Suppressor macrophage (primary cell): ENCODE measurements at regions not wholly inside any gene's neighbourhood (a gene's known extent, or its start where the extent isn't known, plus 50 kb on each side); places are given as distances from the start of the nearest gene placed in this dataset.
"Not testable (repeated sequence)": the region's sequence is repeated elsewhere in the genome, so short reads cannot be mapped to it uniquely, and the experiment has no call there.

Experiments
- DNase-seq, 4 experiments: peaks; one replicate each; pipeline ENCODE4 v3.0.0-alpha.2; 2020 to 2022

DNA sequence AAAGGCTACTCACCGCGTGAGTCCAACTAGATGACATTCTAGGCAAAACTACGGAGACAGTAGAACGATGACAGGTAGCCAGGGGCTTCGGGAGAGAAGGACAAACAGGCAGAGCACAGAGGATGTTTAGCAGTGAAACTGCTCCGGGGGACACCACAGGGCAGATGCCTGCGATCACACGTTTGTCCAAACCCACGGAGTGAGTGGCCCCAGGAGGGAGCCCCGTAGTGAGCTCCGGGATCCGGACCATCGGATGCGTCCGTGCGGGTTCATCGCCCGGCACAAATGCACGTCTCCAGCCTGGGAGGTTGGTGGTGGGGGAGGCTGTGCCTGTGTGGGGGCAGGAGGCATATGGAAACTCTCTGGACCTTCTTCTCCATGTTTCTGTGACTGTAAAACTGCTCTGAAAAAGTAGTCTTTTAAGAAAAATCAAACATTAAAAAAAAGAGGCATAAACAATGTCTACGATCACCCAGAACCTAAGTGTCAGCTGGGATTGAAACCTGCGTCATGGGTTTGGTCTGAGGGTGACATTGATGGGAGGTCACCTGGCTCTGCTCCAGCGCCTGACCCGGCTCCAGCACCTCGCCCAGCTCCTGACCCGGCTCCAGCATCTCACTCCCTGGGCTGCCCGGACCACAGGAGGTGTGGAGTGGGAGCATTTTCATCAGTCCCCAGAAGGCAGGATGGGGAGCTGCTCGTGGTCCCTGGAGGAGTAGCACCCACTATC lies 83.0 kb upstream of the CTDP1 start:
- DNase-seq = no peak

DNA sequence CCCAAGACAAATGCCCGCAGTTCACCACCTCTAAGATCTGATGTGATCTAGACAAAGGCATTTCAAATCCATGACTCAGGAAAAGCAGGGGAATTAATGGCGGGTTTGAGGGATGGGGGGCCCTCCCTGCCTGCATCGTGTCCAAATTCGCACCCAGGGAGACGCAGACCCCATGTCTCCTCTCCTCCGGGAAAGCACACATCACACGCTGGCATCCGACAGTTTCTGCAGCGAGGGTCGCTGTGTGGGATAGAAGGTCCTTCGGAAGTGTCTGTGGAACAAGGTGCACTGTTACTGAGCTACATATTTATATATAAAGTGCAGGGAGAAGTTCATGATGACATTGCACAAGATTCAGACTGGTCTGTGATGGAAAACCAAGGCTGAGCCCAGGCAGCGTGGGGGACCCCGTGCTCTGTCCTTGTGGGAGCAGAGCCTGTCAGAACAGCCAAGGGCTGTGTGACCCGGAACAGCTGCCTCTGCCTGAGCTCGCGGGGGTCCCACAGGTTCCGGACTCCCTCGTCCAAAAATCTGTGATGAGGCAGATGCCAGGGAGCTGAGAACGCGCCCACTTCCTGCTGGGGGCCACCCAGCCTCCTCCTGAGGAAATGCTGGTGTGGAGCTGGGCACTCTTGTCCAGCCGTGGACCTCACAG lies 82.3 kb upstream of the CTDP1 start:
- no peak for DNase-seq

DNA sequence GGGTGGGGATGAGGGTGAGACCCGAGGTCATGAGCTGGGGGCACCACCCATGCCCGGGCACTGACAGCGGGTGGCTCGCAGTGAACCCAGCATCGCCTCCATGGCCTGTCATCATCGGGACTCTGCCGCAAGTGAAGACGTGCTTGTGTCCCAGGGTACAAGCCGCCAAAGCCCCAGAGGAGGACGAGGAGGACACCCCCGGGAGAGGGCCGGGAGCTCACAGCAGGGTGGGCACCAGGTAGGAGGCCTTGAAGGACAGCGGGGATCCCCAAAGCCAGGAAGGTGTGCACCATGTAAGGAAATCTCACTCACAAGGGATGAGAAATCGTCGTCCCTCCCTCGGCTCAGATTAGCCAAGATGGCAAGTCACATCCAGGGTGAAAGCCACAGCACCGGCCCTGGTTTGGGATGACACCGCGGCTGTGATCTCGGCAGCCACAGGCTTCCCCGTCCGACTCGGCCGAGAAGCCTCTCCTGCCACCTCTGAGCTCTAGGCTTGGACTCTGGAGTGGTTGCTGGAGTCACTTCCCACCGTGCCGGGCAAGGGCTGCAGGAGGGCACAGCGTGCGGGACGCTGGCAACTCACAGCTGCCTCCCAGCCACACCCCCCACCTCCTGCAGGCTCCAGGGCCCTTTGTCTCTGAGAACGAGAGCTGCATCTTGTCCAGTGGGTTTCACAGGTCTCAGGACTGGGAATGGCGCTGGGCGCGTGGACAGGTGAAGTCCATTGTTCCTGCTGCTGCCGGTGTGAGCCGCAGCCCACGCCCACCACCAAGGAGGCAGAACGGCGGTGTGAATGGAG lies 81.6 kb upstream of the CTDP1 start:
- DNase-seq = no peak

DNA sequence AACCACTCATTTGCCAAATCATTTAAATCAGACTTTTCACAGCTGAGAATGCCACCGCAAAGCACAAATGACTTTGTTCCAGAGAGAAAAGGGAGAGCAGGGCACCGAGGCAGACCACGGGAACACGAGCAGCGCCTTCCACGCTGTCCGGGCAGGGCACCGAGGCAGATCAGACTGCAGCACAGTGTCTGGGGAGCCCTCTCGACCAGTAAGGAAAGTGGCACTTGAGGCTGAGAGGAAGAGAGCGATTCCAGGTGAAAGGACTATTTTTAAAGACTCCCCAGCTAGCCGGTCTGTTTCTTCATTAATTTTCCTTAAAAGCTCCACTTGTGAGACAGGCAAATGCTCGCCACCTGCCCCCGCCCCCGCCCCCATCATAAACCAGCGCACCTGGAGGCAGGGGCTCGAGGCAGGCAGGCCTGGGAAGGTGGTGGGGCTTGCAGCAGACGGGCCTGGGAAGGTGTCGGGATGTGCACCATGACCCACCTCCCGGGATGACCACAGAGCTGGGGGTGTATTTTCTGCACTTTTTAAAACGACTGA lies 80.9 kb upstream of the CTDP1 start:
- no peak for DNase-seq

DNA sequence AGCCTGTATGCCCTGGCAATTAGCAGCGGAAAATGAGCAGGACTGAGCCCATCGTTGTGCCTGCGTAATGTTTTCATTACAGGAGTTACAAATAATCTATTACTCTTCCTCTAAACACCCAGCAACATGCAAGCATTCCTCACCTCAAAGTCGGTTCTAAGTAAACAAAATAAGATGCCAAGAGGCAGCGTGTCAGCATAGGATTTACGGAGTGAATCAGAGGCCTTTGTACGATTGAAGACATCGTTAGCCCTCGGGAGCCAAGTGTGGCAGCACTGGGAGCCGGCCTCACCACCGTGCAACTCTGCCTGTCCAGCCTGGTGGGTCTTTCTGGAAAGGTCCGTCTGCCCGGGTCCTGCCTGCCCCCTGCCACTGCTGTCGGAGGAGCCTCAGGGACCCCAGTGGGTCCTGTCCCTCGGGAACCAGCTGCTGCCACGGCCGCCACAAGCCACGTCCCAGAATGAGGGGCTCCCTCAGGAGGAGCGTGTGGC lies 80.1 kb upstream of the CTDP1 start:
- no peak for DNase-seq

DNA sequence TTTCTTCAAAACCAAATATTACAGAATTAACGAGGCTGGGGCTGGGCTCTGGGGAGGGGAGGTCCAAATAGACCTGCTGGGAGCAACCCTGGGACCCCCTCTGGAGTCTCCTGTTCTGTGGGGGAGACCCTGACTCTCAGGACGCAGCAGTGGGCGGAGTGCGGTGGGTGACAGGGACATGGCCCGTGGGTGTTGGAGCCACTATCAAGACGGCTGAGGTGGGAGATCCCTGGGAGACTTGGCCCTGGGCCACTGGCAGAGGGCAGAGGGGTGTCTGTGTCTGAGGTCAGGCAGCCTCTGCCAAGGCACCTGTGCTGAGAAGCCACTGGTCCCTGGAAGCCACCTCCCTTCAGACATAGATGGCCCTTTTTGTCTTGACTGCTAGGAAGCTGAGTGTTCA lies 79.5 kb upstream of the CTDP1 start:
- DNase-seq = no peak

DNA sequence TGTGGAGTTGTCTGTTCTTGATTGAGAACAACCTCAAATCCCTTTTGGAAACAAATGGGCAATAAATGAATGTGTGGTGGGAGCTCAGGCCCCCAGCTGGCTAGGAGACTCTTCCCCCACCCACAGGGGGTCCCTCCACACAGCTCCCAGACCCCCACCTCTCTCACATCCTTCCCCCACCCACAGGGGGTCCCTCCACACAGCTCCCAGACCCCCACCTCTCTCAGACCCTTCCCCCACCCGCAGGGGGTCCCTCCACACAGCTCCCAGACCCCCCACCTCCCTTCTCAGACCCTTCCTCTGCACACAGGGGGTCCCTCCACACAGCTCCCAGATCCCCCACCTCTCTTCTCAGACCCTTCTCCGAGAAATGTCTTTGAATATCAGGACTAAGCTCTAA lies 79.0 kb upstream of the CTDP1 start:
- no peak for DNase-seq

DNA sequence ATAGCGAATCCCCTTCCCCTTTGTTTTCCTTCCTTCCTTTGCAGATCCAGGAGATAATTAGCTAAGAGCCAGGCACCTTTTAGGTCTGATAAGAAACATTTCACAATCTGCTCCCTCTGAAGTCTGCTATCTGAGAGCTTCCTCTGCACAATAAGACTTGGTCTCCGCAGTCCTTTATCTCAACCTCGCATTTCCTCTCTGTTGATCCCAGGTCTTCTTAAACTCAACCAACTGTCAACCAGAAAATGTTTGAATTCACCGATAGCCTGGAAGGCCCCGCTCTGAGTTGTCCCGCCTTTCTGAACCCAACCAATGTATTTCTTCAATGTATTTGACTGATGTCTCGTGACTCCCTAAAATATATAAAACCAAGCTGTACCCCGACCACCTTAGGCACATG lies 78.4 kb upstream of the CTDP1 start:
- no peak for DNase-seq

DNA sequence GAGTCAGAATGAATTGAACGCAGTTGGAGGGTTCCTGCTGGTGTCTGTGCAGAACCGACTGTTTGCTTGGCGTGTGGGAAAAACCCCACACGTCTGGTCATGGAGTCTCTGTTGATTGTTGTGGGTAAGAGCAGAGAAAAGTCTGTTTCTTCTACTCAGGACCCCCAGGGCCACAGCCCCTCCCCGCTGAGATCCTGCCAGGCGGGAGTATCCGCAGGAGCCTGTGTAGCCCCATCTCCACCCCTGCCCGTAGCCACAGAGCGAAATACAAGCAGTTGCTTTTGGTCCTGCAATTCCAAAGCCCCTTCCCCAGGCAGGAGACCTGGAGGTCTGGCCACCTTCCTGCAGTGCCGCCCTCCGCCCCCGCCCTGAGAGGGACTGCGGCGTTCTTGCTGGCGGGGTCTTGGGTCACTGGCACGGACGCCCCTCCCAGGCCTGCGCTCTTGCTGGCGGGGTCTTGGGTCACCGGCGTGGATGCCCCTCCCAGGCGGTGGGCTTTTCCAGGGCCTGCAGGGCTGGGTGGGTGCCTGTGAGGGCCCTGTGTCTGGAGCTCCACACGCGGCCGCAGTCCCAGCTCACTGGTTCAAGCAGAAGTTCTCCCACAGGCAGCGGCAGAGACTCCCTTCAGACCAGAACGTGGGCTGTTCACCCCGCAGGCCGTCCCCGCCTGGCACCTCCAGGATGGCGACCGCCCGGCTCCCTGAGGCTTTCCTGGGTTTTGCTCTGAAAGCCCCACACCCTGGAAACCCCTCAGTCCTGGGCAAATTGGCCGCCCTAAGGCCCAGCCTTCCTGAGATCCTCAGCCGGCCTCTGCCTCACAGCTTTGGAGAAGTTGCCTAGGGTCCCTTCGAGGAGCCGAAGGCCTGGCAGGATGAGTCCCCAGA lies 76.0 kb upstream of the CTDP1 start:
- no peak for DNase-seq

DNA sequence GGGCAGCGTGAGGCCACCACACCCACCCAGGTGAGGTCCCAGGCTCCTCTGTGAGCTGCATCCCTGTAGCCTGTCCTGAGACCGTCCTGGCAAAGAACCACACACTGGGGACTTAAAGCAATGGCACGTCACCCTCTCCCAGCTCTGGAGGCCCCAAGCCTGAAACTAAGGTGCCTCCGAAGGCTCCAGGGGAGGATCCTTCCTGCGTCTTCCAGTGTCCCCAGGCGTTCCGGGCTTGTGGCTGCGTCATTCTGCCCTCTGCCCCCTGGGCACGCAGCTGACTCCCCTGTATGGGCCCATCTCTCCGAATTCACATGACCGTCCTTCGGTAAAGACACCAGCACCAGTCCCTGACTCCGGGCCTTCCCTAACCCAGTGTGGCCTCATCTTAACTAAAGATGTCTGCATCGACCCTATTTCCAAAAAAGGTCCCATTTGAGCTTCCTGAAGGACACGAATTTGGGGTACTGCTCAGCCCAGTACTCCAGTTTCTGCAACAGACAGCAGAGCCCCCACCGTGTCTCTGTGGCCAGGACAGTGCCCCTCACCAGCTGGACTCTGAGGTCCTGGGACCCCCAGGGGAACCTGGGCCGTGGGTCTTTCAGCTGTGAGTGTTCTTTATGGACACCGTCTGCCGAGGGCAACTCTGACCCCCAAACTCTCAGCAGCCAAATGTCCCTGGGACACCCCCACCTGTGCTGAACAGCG lies 75.2 kb upstream of the CTDP1 start:
- no peak for DNase-seq

DNA sequence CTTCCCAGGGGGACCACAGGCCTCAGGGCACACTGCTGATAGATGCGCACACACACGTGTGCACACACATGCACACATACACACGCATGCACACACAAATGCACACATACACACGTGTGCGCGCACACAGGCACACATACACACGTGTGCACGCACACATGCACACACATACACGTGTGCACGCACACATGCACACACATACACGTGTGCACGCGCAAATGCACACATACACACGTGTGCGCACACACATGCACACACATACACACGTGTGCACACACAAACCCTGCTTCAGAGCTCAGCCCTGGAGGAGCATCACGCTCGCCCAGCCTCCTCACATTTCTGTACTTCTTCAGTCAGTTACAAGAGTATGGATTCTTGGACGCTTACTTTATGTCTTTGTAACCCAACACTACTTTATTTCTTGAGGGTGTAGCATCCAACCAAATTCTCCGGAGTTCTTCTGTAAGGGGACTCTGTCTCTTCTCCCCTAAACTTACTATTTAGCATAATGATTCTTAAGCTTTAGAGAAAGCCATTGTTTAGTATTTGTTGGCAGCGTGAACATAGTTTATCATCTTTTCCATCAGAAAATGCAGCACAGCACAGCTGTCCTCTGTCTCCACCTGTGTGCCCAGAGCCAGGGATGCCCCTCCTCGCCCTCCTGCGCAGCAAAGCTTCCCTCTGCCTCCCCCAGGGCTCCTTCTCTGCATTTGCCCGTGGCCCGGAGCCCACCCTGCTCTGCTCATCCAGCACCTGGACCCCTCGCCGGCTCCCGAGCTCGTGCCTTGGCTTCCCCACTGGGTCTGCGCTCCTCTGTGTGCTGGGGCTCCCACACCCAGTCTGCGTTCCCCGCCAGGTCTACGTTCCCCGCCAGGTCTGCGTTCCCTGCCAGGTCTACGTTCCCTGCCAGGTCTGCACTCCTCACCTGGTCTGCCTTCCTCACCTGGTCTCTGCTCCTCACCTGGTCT lies 74.4 kb upstream of the CTDP1 start:
- DNase-seq = no peak

DNA sequence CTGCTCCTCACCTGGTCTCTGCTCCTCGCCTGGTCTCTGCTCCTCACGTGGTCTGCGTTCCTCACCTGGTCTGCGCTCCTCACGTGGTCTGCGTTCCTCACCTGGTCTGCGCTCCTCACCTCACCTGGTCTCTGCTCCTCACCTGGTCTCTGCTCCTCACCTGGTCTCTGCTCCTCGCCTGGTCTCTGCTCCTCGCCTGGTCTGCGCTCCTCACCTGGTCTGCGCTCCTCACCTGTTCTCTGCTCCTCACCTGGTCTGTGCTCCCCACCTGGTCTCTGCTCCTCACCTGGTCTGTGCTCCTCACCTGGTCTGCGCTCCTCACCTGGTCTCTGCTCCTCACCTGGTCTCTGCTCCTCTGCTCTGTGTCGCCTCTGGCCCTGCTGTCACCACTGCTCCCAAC lies 73.5 kb upstream of the CTDP1 start:
- DNase-seq = not testable (repeated sequence)

DNA sequence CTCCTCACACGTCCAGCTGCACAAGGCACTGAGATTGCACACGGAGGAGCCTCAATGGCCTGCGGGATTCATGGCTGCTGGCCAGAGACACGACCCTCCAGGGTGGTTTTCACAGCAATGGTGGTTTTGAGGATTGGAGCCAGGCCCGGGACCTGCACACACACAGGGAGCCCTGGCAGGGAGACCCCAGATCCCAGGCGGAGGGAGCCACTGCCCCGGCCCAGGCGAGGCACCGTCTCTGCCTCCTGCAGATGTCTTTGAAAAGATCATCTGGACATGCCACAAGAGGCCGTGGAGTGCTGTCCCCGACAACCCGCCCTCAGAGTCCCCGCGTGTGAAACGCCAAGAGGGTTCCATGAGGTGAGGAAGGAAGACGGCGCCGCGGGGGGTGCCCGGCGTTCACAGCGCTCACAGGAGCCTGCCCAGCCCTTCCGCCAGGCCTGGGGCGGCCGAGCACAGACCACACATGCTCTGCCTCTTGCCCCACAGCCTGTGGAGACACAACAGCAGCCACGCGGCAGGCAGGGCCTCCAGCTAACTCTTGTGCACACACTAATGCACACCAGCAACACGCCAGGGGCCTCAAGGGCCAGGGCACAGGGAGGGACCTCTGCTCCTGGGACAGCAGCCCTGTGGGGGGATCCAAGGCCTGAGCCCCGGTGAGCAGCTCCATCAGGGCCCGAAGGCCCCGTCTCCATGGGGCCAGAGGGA lies 72.8 kb upstream of the CTDP1 start:
- DNase-seq = no peak

DNA sequence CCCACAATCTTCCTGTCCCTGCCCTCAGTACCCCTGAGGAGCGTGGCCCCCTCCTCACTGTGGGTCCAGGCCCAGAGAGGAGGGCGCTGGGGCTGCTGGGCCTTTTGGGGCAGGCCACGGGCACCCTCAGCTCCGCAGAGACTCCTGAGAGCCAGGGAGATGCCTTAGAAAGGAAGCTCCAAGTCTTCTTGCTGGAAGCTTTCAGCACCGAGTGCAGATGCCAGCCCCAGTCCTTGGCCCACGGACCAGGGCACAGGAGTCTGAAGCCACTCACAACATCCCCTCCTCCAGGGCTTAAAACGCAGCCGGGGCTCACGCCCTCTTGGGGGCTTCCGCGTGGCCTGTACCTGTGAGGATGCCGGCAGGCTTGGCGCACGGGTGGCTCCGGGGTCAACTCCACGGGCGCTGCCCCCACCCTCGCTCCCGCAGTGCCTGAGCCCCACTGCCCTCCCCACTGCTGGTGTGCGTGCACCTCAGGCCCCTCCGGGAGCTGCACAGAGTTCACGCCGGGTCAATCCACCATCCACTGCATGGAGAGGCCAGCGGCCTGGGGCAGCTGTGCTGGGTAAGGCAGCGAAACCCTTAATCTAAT lies 72.1 kb upstream of the CTDP1 start:
- no peak for DNase-seq

DNA sequence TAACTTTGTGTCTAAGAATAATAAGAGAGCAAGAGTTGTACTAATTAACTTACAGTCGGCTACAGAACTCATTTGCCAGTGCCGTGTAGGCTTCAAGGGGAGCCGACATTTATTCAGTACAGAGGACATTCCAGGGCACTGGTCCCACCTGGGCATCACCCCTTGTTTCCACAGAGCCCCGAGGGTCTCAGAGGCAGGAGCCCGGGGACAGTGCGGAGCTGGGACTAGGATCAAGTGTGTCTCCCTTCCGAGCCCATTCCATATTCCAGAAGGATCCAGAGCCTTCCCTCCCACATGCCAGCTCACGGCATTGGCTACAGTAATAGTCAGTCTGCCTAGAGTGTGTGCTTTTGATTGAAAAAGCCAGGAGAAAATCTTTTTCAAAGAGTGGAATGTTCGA lies 71.5 kb upstream of the CTDP1 start:
- DNase-seq = no peak

DNA sequence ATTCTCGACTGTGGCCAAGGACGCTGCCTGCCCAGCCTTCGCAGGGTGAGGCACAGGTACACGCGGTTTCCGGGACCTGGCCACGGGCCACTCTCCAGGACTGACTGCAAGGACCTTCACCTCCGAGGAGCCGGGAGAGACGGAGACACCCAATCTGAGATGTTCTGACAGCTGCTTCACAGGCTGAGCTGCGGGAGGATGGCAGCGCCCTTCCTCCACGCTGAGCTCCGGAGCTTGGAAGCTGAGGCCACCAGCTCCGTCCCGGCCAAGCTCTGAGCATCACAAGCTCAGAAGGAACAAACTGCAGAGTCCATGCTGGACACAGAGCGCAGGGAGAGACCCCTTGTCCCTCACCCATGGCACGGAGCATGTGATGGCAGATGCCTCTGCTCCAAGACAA lies 71.1 kb upstream of the CTDP1 start:
- no peak for DNase-seq

DNA sequence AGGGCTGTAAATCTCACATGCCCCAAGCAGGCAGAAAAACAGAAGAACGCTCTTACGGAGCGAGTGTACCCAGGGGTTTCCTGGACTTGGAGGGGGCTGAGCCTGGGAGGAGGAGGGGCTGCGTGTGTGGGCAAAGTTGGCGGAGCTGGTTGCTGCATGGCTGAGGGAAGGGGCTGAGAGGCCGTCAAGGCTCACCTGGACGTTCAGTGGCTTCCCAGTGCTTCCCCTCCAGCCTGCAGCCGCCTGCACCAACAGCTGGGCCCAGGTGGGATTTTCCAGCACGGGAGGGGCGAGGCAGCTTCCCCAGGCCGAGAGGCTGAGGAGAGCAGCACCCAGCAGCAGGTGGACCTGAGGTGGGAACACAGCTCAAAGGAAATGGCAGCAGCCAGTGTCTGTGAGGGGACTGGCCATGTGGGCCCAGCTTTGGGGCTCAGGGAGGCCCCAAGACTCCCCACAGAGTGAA lies 70.6 kb upstream of the CTDP1 start:
- DNase-seq = no peak

DNA sequence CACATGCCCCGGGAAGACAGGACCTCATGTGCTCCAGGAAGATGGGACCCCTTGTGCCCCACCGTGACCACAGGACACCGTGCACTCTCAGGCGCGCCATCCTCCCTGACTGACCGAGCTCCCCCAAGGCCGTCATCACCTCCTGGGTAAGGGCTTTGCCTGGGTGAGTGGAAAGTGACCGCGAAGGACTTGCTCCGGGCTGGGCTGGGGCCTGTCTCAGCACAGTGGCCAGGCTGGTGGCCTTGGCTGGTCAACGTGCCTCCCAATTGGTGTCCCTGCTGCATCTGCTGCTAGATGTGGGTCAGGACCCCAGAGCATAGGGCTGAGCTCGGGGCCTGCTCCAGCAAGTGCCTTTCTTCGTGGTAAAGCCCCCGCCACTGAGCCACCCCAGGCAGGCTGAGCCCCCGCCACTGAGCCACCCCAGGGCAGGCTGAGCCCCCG lies 69.7 kb upstream of the CTDP1 start:
- DNase-seq = no peak

DNA sequence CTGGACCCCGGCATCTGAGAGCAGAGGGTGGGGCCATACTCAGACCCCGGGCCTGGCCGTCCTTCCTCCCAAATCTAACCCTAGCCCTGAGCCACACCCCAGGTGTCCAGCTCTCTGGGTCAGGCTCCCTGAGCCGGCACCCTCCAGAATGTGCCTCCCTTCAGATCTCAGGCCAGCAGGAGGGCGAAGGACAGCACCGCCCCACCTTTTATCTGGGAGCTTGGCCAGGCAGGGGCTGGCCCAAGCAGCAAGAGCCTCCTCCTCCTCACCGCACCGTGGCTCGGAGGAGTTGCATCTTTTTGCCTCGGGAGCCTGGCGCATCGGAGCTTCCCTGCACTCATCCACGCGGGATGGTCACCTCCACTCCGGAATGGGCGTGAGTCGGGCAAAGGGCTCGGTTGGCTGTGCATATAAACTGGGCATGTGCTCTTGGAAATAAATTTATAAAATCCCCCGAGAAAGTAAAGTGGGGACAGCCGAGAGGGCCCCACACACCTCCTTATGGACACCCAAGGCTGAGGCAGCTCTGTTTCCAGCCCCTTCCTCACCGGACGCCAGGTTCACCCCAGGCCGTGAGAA lies 69.1 kb upstream of the CTDP1 start:
- no peak for DNase-seq
